Fibroblast of lung (primary cell): ENCODE measurements at regions not wholly inside any gene's neighbourhood (a gene's known extent, or its start where the extent isn't known, plus 50 kb on each side); places are given as distances from the start of the nearest gene placed in this dataset.

Experiments used
- EZH2 ChIP-seq: IDR thresholded peaks from 2 replicates; pipeline ENCODE4 v1.5.1; 2012; ENCODE audit warnings: low read length, control low read depth, mild to moderate bottlenecking; ENCODE audit errors: missing control alignments
- TF ChIP-seq, protein P1 (sequence below), 2 donors: IDR thresholded peaks in 1 of 2; conservative IDR thresholded peaks in 1 of 2; 1 replicate in 1 of 2; 2 replicates in 1 of 2; pipeline ENCODE4 v1.5.1; 2011 to 2012; ENCODE audit warnings: low read length in 2 of 2, control low read depth in 1 of 2, inconsistent platforms in 1 of 2, low read depth in 1 of 2, mild to moderate bottlenecking in 1 of 2

DNA sequence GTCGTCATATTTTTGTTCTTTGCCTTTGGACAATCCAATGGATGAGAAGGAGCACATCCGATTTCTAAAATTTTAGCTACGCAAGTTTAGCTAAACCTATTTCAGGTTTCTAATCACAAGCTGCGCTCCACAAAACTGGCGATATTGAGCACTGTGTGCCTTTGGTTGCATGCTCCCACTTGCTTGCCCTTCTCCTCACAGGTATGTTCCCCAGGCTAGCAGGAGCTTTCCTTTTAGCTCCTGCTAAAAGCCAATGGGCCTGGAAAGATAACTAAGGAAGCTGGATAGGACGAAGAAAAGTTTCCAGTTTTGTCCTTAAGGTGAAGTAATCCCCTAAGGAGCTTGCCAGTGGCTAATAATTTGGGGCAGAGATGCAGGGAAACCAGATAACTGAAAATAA, 975.2 kb downstream of the FSTL5 start:
- TF ChIP-seq, protein P1, sequence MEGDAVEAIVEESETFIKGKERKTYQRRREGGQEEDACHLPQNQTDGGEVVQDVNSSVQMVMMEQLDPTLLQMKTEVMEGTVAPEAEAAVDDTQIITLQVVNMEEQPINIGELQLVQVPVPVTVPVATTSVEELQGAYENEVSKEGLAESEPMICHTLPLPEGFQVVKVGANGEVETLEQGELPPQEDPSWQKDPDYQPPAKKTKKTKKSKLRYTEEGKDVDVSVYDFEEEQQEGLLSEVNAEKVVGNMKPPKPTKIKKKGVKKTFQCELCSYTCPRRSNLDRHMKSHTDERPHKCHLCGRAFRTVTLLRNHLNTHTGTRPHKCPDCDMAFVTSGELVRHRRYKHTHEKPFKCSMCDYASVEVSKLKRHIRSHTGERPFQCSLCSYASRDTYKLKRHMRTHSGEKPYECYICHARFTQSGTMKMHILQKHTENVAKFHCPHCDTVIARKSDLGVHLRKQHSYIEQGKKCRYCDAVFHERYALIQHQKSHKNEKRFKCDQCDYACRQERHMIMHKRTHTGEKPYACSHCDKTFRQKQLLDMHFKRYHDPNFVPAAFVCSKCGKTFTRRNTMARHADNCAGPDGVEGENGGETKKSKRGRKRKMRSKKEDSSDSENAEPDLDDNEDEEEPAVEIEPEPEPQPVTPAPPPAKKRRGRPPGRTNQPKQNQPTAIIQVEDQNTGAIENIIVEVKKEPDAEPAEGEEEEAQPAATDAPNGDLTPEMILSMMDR (conservative IDR thresholded peaks at IDR 0.05 in 1 of 2, IDR thresholded peaks at IDR 0.05 in 1 of 2; ENCODE audit: low read depth in 1 of 2, low read length in 2 of 2): no peak
- TF ChIP-seq EZH2: no peak
